ENCODE measurements at regions not wholly inside any gene's neighbourhood (a gene's known extent, or its start where the extent isn't known, plus 50 kb on each side); places are given as distances from the start of the nearest gene placed in this dataset.

GRCh38 chr19:29267701-29268100 is 54.8 kb upstream of the UQCRFS1 start:
- no peak for TF ChIP-seq CTCF (IDR thresholded peaks at IDR 0.05)
- no peak overlapping the region for H3K4me3 Mint-ChIP-seq (ENCODE audit: unreplicated experiment)
- no peaks in the 10 kb centered on the region for H3K4me1 Mint-ChIP-seq (ENCODE audit: low read depth)
- peaks cover 26% of the 10 kb centered on the region for H3K27me3 Mint-ChIP-seq (ENCODE audit: low read depth)
- H3K36me3 Mint-ChIP-seq (ENCODE audit: low read depth) = no peaks in the 10 kb centered on the region
- no peak for DNase-seq (ENCODE audit: low spot score)
- no peak overlapping the region for H3K27ac Mint-ChIP-seq (ENCODE audit: unreplicated experiment)
- no peaks in the 10 kb centered on the region for H3K9me3 Mint-ChIP-seq (ENCODE audit: low read depth)

DNA sequence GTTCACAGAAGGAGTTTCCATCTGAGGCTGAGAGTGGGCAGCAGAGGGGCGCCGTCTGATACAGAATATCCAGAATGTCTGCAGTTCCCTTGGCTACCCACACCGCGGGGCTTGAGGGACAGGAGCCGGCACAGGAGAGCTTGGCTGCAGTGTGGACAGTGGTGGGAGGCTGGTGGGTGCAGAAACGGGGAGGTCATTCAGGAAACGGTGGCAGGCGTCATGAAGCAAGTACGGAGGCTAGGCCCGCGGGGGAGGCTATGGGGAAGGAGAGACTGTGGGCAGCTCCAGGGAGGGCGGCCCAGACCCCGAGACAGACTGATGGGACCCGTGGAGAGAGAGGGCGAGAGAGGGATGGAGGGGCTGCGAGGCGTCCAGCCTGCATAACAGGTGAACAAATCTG is 55.2 kb upstream of the UQCRFS1 start:
- DNase-seq (ENCODE audit: low spot score) = no peak
- TF ChIP-seq CTCF (IDR thresholded peaks at IDR 0.05) = no peak
- no peaks in the 10 kb centered on the region for H3K9me3 Mint-ChIP-seq (ENCODE audit: low read depth)
- H3K4me3 Mint-ChIP-seq (ENCODE audit: unreplicated experiment) = no peak overlapping the region
- H3K36me3 Mint-ChIP-seq (ENCODE audit: low read depth) = no peaks in the 10 kb centered on the region
- H3K27ac Mint-ChIP-seq (ENCODE audit: unreplicated experiment) = no peak overlapping the region
- peaks cover 28% of the 10 kb centered on the region for H3K27me3 Mint-ChIP-seq (ENCODE audit: low read depth)
- H3K4me1 Mint-ChIP-seq (ENCODE audit: low read depth) = no peaks in the 10 kb centered on the region

DNA sequence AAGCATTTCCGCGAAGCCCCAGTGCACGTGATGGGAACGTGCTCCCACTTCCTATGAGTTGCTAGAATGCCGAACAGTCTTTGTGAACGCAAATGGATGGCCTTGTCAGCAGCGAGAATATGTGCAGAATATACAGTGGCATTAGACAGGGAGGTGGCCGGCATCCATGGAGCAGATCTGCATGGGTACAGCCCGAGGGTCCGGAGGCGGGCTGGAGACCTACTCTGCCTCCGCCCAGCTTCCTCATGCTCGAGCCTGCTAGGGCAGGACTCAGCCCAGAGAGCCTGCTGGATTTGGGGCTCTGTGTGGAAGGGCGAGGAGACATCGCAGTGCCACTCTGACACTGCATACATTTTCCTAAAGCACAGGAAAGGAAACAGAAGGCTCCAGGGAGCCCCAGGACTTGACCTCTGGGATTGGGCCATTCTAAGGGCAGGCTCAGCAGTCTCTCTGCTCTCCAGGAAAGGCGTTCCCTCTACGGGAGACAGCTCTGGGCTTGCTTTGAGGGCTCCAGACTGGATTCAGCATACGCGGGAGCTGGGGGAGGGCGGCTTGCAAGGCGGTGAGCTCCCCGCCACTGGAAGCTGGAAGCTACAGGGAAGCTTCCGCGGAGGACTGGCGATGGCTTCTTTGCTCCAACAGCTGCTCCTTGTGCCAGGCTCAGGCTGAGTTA is 55.9 kb upstream of the UQCRFS1 start:
- no peak for TF ChIP-seq CTCF (IDR thresholded peaks at IDR 0.05)
- no peaks in the 10 kb centered on the region for H3K9me3 Mint-ChIP-seq (ENCODE audit: low read depth)
- peaks cover 24% of the 10 kb centered on the region for H3K27me3 Mint-ChIP-seq (ENCODE audit: low read depth)
- no peak overlapping the region for H3K4me3 Mint-ChIP-seq (ENCODE audit: unreplicated experiment)
- no peaks in the 10 kb centered on the region for H3K4me1 Mint-ChIP-seq (ENCODE audit: low read depth)
- H3K36me3 Mint-ChIP-seq (ENCODE audit: low read depth) = no peaks in the 10 kb centered on the region
- no peak for DNase-seq (ENCODE audit: low spot score)
- no peak overlapping the region for H3K27ac Mint-ChIP-seq (ENCODE audit: unreplicated experiment)

DNA sequence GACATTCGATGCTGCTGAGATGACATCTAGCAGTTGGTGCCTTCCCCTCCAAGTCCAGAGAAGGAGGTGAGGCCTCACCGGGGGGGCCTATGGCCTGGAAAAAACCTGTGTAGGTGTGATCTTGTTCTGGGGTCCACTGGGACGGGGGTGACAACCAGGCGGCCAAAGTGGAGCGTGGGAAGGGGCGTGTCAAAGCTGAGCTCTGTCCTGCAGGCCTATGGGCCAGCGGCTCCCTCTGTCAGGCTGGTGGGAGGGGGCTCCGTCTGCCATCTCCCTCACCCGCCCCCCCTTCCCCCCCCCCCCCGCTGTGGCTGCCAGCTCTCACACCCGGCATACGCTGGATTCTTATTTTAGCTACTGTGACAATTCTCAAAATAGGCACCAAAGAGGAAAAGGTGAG is 56.7 kb upstream of the UQCRFS1 start:
- Mint-ChIP-seq H3K4me3 (ENCODE audit: unreplicated experiment) (no peak overlapping the region), H3K27me3 (ENCODE audit: low read depth) (peaks cover 23% of the 10 kb centered on the region), H3K9me3 (ENCODE audit: low read depth) (no peaks in the 10 kb centered on the region), H3K4me1 (ENCODE audit: low read depth) (no peaks in the 10 kb centered on the region), H3K27ac (ENCODE audit: unreplicated experiment) (no peak overlapping the region), H3K36me3 (ENCODE audit: low read depth) (no peaks in the 10 kb centered on the region)
- no peak for DNase-seq (ENCODE audit: low spot score)
- TF ChIP-seq CTCF (IDR thresholded peaks at IDR 0.05) = no peak

DNA sequence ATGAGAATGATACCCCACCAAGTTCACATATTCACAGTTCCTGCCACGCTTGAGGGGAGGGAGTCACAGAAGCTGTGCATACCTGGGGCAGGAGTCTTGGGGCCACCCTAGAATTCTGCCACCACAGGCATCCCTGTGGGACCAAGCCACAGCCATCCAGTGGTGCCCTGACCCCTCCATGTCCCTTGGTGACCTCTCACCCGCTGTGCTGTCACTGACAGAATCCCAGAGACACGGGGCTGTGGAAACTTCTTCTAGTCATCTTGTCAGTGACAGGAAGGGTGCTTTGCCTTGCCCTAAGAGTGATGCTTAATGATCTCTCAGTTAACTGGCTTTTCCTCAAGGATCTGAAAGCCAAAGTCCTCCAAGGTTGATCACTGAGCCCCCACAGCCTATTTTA is 58.4 kb upstream of the UQCRFS1 start:
- no peak for DNase-seq (ENCODE audit: low spot score)
- TF ChIP-seq CTCF (IDR thresholded peaks at IDR 0.05) = no peak
- Mint-ChIP-seq H3K9me3 (ENCODE audit: low read depth) (no peaks in the 10 kb centered on the region), H3K36me3 (ENCODE audit: low read depth) (no peaks in the 10 kb centered on the region), H3K4me1 (ENCODE audit: low read depth) (no peaks in the 10 kb centered on the region), H3K27ac (ENCODE audit: unreplicated experiment) (no peak overlapping the region), H3K4me3 (ENCODE audit: unreplicated experiment) (no peak overlapping the region), H3K27me3 (ENCODE audit: low read depth) (peaks cover 23% of the 10 kb centered on the region)
